Neural cell (in vitro differentiated cells): ENCODE measurements at regions not wholly inside any gene's neighbourhood (a gene's known extent, or its start where the extent isn't known, plus 50 kb on each side); places are given as distances from the start of the nearest gene placed in this dataset.

Source experiments
- H2AFZ ChIP-seq: fragments of 200-600, 300-800 bp; sonication (generic), shearing (Covaris generic); 2 replicates; pipeline ENCODE4 v1.6.0; 2014; ENCODE audit warnings: low read depth, mild to moderate bottlenecking, antibody characterized with exemption, low read length, moderate library complexity
- H3F3A ChIP-seq: fragments of 200-600 bp; shearing (Covaris generic); 2 replicates; pipeline ENCODE4 v1.6.1; 2016; ENCODE audit warnings: mild to moderate bottlenecking, moderate library complexity, mixed read lengths, antibody characterized with exemption, low read length; ENCODE audit not compliant: insufficient read depth, poor library complexity, severe bottlenecking
- H3K27ac ChIP-seq: fragments of 200-600, 300-800 bp; sonication (generic), shearing (Covaris generic); 2 replicates; pipeline ENCODE4 v1.5.1; 2014; ENCODE audit warnings: mild to moderate bottlenecking, low read length, moderate library complexity
- H3K27me3 ChIP-seq: fragments of 300-800, 200-600 bp; sonication (generic), shearing (Covaris generic); 2 replicates; pipeline ENCODE4 v1.6.0; 2014; ENCODE audit warnings: mild to moderate bottlenecking, low read depth, low read length, moderate library complexity; ENCODE audit not compliant: insufficient read depth
- H3K36me3 ChIP-seq: fragments of 300-800, 200-600 bp; sonication (generic), shearing (Covaris generic); 2 replicates; pipeline ENCODE4 v1.5.1; 2014; ENCODE audit warnings: mild to moderate bottlenecking, antibody characterized with exemption, low read length, moderate library complexity; ENCODE audit not compliant: insufficient read depth
- H3K4me2 ChIP-seq: fragments of 300-800, 200-600 bp; sonication (generic), shearing (Covaris generic); 2 replicates; pipeline ENCODE4 v1.6.0; 2014; ENCODE audit warnings: mild to moderate bottlenecking, low read length
- H3K4me3 ChIP-seq: fragments of 300-800, 200-600 bp; sonication (generic), shearing (Covaris generic); 2 replicates; pipeline ENCODE4 v1.5.1; 2014; ENCODE audit warnings: mild to moderate bottlenecking, low read length, moderate library complexity
- H3K79me2 ChIP-seq: fragments of 200-600 bp; shearing (Covaris generic); replicated peaks from 2 replicates; pipeline ENCODE4 v1.6.0; 2014; ENCODE audit warnings: mild to moderate bottlenecking, low read length, moderate library complexity; ENCODE audit not compliant: insufficient read depth
- H3K9ac ChIP-seq: fragments of 300-800, 200-600 bp; sonication (generic), shearing (Covaris generic); 2 replicates; pipeline ENCODE4 v1.6.1; 2016; ENCODE audit warnings: mild to moderate bottlenecking, low read length, mixed read lengths
- H3K9me2 ChIP-seq: fragments of 200-600 bp; shearing (Covaris generic); 2 replicates; pipeline ENCODE4 v1.6.1; 2016; ENCODE audit warnings: mild to moderate bottlenecking, low read length, mixed read lengths; ENCODE audit not compliant: insufficient read depth
- H3K9me3 ChIP-seq: fragments of 200-600, 300-800 bp; sonication (generic), shearing (Covaris generic); 2 replicates; pipeline ENCODE4 v1.6.1; 2016; ENCODE audit warnings: mild to moderate bottlenecking, mixed run types, low read length, moderate library complexity, mixed read lengths
- H4K20me1 ChIP-seq: fragments of 200-600 bp; shearing (Covaris generic); 2 replicates; pipeline ENCODE4 v1.6.1; 2016; ENCODE audit warnings: mild to moderate bottlenecking, mixed run types; ENCODE audit not compliant: insufficient read depth
- CTCF ChIP-seq: fragments of 450-650 bp; IDR thresholded peaks from 2 replicates; pipeline ENCODE4 v1.5.1; 2014; ENCODE audit warnings: antibody characterized with exemption, mild to moderate bottlenecking, moderate library complexity; ENCODE audit not compliant: poor library complexity, severe bottlenecking
- EP300 ChIP-seq: fragments of 450-650 bp; conservative IDR thresholded peaks from 2 replicates; pipeline ENCODE4 v1.6.1; 2014; ENCODE audit warnings: antibody characterized with exemption, mild to moderate bottlenecking, moderate library complexity; ENCODE audit not compliant: poor library complexity, severe bottlenecking
- EZH2 ChIP-seq: fragments of 200-600, 300-800 bp; shearing (Covaris generic), sonication (generic); IDR thresholded peaks from 2 replicates; pipeline ENCODE4 v1.6.1; 2014; ENCODE audit warnings: antibody characterized with exemption, low read length, borderline replicate concordance, mild to moderate bottlenecking; ENCODE audit not compliant: insufficient read depth, poor library complexity, severe bottlenecking
- MXI1 ChIP-seq: fragments of 450-650 bp; conservative IDR thresholded peaks from 2 replicates; pipeline ENCODE4 v1.6.1; 2014; ENCODE audit warnings: antibody characterized with exemption, mild to moderate bottlenecking; ENCODE audit not compliant: poor library complexity, severe bottlenecking
- POLR2AphosphoS5 ChIP-seq: IDR thresholded peaks from 2 replicates; pipeline ENCODE4 v1.6.1; 2012
- RAD21 ChIP-seq: fragments of 450-650 bp; conservative IDR thresholded peaks from 2 replicates; pipeline ENCODE4 v1.6.1; 2014; ENCODE audit warnings: antibody characterized with exemption, mild to moderate bottlenecking, moderate library complexity
- SMC3 ChIP-seq: fragments of 450-650 bp; conservative IDR thresholded peaks from 2 replicates; pipeline ENCODE4 v1.6.1; 2014; ENCODE audit warnings: antibody characterized with exemption, mild to moderate bottlenecking, moderate library complexity; ENCODE audit not compliant: poor library complexity
- TAF1 ChIP-seq: IDR thresholded peaks from 2 replicates; pipeline ENCODE4 v1.6.1; 2012; ENCODE audit warnings: low read depth
- TF ChIP-seq, protein P1 (sequence below): IDR thresholded peaks from 2 replicates; pipeline ENCODE4 v1.6.1; 2012; ENCODE audit warnings: borderline replicate concordance

GRCh38 chr5:82820961-82821845 lies 256.0 kb downstream of the TMEM167A start:
- Histone ChIP-seq H3K9me2 (no peaks in the 10 kb centered on the region), H3F3A (no peaks in the 10 kb centered on the region), H3K9ac (no peak overlapping the region), H3K79me2 (no peaks in the 10 kb centered on the region), H3K9me3 (no peaks in the 10 kb centered on the region), H2AFZ (no peak overlapping the region), H3K4me3 (no peak overlapping the region), H3K27ac (peak overlapping the region; percentile 16), H3K4me2 (no peak overlapping the region), H3K27me3 (no peaks in the 10 kb centered on the region), H4K20me1 (no peaks in the 10 kb centered on the region), H3K36me3 (no peaks in the 10 kb centered on the region)
- TF ChIP-seq MXI1 (no peak), POLR2AphosphoS5 (no peak), TAF1 (no peak), SMC3 (no peak), EP300 (no peak), CTCF (no peak)

DNA sequence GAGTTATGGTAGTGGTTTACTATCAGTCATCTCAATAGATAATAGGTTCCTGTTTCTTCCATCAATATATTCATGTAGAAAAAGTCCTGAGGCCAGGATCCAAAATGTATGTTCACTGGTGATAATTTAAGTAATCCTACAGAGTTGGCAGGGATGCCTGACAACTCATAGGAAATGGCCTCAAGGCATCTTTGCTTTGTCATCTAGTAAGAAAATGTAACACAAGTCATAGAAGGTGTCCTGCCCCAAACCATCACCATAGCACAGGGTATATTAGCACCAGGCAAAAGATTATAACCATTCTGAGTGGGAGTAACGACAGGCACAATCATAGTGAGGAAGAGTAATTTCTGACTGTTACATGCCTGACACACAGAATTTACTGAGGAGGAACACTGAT lies 257.0 kb downstream of the TMEM167A start:
- H3K9me3 ChIP-seq, result no peaks in the 10 kb centered on the region

More for the DNA sequence above, 257.0 kb downstream of the TMEM167A start:
- Histone ChIP-seq H3K27ac (no peak overlapping the region), H2AFZ (no peak overlapping the region), H3F3A (no peaks in the 10 kb centered on the region), H3K4me2 (no peak overlapping the region), H3K9me2 (no peaks in the 10 kb centered on the region), H3K9ac (no peak overlapping the region), H3K4me3 (no peak overlapping the region), H3K27me3 (no peaks in the 10 kb centered on the region), H3K36me3 (no peaks in the 10 kb centered on the region), H3K79me2 (no peaks in the 10 kb centered on the region), H4K20me1 (no peaks in the 10 kb centered on the region)
- TF ChIP-seq EP300, result no peak
- no peak for TF ChIP-seq POLR2AphosphoS5
- no peak for TF ChIP-seq EZH2
- no peak for TF ChIP-seq CTCF
- no peak for TF ChIP-seq SMC3
- TF ChIP-seq, protein P1, sequence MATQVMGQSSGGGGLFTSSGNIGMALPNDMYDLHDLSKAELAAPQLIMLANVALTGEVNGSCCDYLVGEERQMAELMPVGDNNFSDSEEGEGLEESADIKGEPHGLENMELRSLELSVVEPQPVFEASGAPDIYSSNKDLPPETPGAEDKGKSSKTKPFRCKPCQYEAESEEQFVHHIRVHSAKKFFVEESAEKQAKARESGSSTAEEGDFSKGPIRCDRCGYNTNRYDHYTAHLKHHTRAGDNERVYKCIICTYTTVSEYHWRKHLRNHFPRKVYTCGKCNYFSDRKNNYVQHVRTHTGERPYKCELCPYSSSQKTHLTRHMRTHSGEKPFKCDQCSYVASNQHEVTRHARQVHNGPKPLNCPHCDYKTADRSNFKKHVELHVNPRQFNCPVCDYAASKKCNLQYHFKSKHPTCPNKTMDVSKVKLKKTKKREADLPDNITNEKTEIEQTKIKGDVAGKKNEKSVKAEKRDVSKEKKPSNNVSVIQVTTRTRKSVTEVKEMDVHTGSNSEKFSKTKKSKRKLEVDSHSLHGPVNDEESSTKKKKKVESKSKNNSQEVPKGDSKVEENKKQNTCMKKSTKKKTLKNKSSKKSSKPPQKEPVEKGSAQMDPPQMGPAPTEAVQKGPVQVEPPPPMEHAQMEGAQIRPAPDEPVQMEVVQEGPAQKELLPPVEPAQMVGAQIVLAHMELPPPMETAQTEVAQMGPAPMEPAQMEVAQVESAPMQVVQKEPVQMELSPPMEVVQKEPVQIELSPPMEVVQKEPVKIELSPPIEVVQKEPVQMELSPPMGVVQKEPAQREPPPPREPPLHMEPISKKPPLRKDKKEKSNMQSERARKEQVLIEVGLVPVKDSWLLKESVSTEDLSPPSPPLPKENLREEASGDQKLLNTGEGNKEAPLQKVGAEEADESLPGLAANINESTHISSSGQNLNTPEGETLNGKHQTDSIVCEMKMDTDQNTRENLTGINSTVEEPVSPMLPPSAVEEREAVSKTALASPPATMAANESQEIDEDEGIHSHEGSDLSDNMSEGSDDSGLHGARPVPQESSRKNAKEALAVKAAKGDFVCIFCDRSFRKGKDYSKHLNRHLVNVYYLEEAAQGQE, result no peak
- no peak for TF ChIP-seq RAD21
- TF ChIP-seq TAF1, result no peak
- no peak for TF ChIP-seq MXI1
